GM12878 (cell line): ENCODE measurements at regions not wholly inside any gene's neighbourhood (a gene's known extent, or its start where the extent isn't known, plus 50 kb on each side); places are given as distances from the start of the nearest gene placed in this dataset.
A peak's percentile ranks its signal among the peaks of the same experiment; 100 is the strongest.

Experiments used
- ATAC-seq: fragments of 200-7000 bp; cut with Tn5 transposase; 3 replicates; pipeline ENCODE4 v1.9.1; 2020; ENCODE audit warnings: mild to moderate bottlenecking, moderate library complexity
- BruUV-seq: library from RNA; stranded (reverse); fragments of 400-500 nt; replicated peaks from 2 replicates; lab custom pipeline; 2021; lab: Mats Ljungman, UMichigan
- CTCF ChIA-PET: fragments of 300-600 bp; sonication (Branson Sonifier 250); formaldehyde crosslinking; extraction: SDS; loops from one replicate; lab custom pipeline; 2021; ENCODE audit warnings: inconsistent platforms; lab: Yijun Ruan, JAX
- POLR2A ChIA-PET: fragments of 350-600 bp; formaldehyde crosslinking; extraction: SDS; loops from one replicate; lab custom pipeline; 2021; ENCODE audit warnings: inconsistent platforms; lab: Charles Lee
- RAD21 ChIA-PET: fragments of 300-600 bp; sonication (Branson Sonifier 250); formaldehyde crosslinking; loops from one replicate; lab custom pipeline; 2023; ENCODE audit warnings: antibody characterized with exemption; ENCODE audit not compliant: unreplicated experiment; lab: Charles Lee
- SMC1A ChIA-PET: fragments of 300-600 bp; sonication (Branson Sonifier 250); formaldehyde crosslinking; loops from one replicate; lab custom pipeline; 2023; ENCODE audit not compliant: unreplicated experiment, uncharacterized antibody; lab: Charles Lee
- DNase-seq: peaks from one replicate; pipeline ENCODE4 v3.0.0-alpha.2; 2011; ENCODE audit warnings: low read depth, low spot score
- FAIRE-seq: peaks from 3 replicates; lab custom pipeline; 2011; peaks lifted over from hg19 to GRCh38; lab: Jason Lieb, UNC
- H2AFZ ChIP-seq: 2 replicates; pipeline ENCODE4 v1.6.0; 2011; ENCODE audit warnings: low read depth, low read length, control low read depth; ENCODE audit not compliant: control insufficient read depth
- H3K27ac ChIP-seq: 2 replicates; pipeline ENCODE4 v1.5.1; 2011; ENCODE audit warnings: control low read depth; ENCODE audit not compliant: control insufficient read depth, insufficient read depth
- H3K27me3 ChIP-seq, 2 experiments: replicated peaks in 1 of 2; 2 replicates each; pipeline versions ENCODE4 v1.6.0 to v1.6.1; 2011; ENCODE audit warnings: low read length in 1 of 2; ENCODE audit not compliant: control insufficient read depth in 2 of 2, insufficient read depth in 2 of 2
- H3K36me3 ChIP-seq, 2 experiments: 2 replicates each; pipeline ENCODE4 v1.5.1; 2011; ENCODE audit warnings: low read length in 1 of 2; ENCODE audit not compliant: control insufficient read depth in 2 of 2, insufficient read depth in 2 of 2
- H3K4me1 ChIP-seq: 2 replicates; pipeline ENCODE4 v1.6.1; 2011; ENCODE audit warnings: mild to moderate bottlenecking, low read length, moderate library complexity, mixed read lengths; ENCODE audit not compliant: control insufficient read depth, insufficient read depth
- H3K4me2 ChIP-seq: 2 replicates; pipeline ENCODE4 v1.6.0; 2011; ENCODE audit warnings: control low read depth; ENCODE audit not compliant: control insufficient read depth, insufficient read depth
- H3K4me3 ChIP-seq: fragments of 200-600 bp; sonication (generic); 2 replicates; pipeline ENCODE4 v1.5.1; 2016
- H3K79me2 ChIP-seq: 2 replicates; pipeline ENCODE4 v1.6.0; 2011; ENCODE audit warnings: low read length; ENCODE audit not compliant: control insufficient read depth, insufficient read depth
- H3K9ac ChIP-seq: 2 replicates; pipeline ENCODE4 v1.8.0; 2011; ENCODE audit warnings: low read length, control low read depth, mixed read lengths; ENCODE audit not compliant: control insufficient read depth, insufficient read depth
- H3K9me3 ChIP-seq: replicated peaks from 3 replicates; pipeline ENCODE4 v1.5.1; 2011; ENCODE audit warnings: mild to moderate bottlenecking, low read length; ENCODE audit not compliant: control insufficient read depth, insufficient read depth
- H4K20me1 ChIP-seq: 2 replicates; pipeline ENCODE4 v1.6.0; 2011; ENCODE audit not compliant: control insufficient read depth, insufficient read depth
- GABPA ChIP-seq: IDR thresholded peaks from 2 replicates; pipeline ENCODE4 v1.6.1; 2014; ENCODE audit warnings: antibody characterized with exemption, low read depth, mild to moderate bottlenecking, inconsistent platforms
- RAD21 ChIP-seq: IDR thresholded peaks from 2 replicates; pipeline ENCODE4 v1.6.1; 2011; ENCODE audit warnings: mild to moderate bottlenecking, low read depth, low read length, moderate library complexity; ENCODE audit not compliant: insufficient read depth
- SREBF2 ChIP-seq: IDR thresholded peaks from 2 replicates; pipeline ENCODE4 v1.6.1; 2012; ENCODE audit warnings: mild to moderate bottlenecking, low read length
- WGBS: methylation state at CpG from one replicate; pipeline ENCODE4 v1.1.6; 2016; ENCODE audit warnings: low lambda C conversion rate; ENCODE audit not compliant: insufficient replicate concordance, insufficient coverage; ENCODE audit errors: missing lambda C conversion rate; 5-methylcytosine and 5-hydroxymethylcytosine counted together
- in situ Hi-C: fragments of 300-500 bp; cut with MboI; formaldehyde crosslinking; loops from 9 replicates; pipeline ENCODE4 v1.14.3; 2018; ENCODE audit warnings: mixed read lengths
- intact Hi-C: fragments of 100-400 bp; cut with micrococcal nuclease; formaldehyde crosslinking; loops from one replicate; pipeline ENCODE4 v1.14.2; 2022; ENCODE audit not compliant: unreplicated experiment
- TF ChIP-seq, protein P1 (sequence below), 3 experiments: IDR thresholded peaks in 2 of 3; conservative IDR thresholded peaks in 1 of 3; 2 replicates each; pipeline ENCODE4 v1.5.1; 2011; ENCODE audit warnings: low read depth in 3 of 3, low read length in 3 of 3, mild to moderate bottlenecking in 3 of 3, control low read depth in 2 of 3, moderate library complexity in 2 of 3, inconsistent platforms in 1 of 3, mixed read lengths in 1 of 3; ENCODE audit not compliant: control insufficient read depth in 2 of 3, insufficient read depth in 1 of 3; ENCODE audit errors: extremely low read depth in 1 of 3

GRCh38 chr10:85317827-85318226, 989.4 kb downstream of the CCSER2 start:
- BruUV-seq = no TSS peak
- intact Hi-C loops = no loop called here
- DNase-seq (no peak), ATAC-seq (peak; percentile 77), FAIRE-seq (no peak)
- ChIA-PET SMC1A (no interaction called here), POLR2A (no interaction called here), RAD21 (no interaction called here), CTCF (no interaction called here)
- no peak overlapping the region for H3K27ac ChIP-seq
- H3K27me3 ChIP-seq = no peaks in the 10 kb centered on the region
- H3K9me3 ChIP-seq = no peaks in the 10 kb centered on the region
- H3K9ac ChIP-seq = no peak overlapping the region
- no peak overlapping the region for H2AFZ ChIP-seq
- no peaks in the 10 kb centered on the region for H3K4me1 ChIP-seq
- H3K4me3 ChIP-seq = no peak overlapping the region
- in situ Hi-C loops = no loop called here
- TF ChIP-seq, protein P1, sequence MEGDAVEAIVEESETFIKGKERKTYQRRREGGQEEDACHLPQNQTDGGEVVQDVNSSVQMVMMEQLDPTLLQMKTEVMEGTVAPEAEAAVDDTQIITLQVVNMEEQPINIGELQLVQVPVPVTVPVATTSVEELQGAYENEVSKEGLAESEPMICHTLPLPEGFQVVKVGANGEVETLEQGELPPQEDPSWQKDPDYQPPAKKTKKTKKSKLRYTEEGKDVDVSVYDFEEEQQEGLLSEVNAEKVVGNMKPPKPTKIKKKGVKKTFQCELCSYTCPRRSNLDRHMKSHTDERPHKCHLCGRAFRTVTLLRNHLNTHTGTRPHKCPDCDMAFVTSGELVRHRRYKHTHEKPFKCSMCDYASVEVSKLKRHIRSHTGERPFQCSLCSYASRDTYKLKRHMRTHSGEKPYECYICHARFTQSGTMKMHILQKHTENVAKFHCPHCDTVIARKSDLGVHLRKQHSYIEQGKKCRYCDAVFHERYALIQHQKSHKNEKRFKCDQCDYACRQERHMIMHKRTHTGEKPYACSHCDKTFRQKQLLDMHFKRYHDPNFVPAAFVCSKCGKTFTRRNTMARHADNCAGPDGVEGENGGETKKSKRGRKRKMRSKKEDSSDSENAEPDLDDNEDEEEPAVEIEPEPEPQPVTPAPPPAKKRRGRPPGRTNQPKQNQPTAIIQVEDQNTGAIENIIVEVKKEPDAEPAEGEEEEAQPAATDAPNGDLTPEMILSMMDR (IDR thresholded peaks at IDR 0.05 in 2 of 3, conservative IDR thresholded peaks at IDR 0.05 in 1 of 3; ENCODE audit: control insufficient read depth in 2 of 3, extremely low read depth in 1 of 3, insufficient read depth in 1 of 3, low read depth in 3 of 3, low read length in 3 of 3) = peak in 1 of 3 experiments; percentile 41; a peak in 2 of 6 replicates
- no peak for TF ChIP-seq SREBF2
- no peak for TF ChIP-seq GABPA
- TF ChIP-seq RAD21 = peak; percentile 31
- no peaks in the 10 kb centered on the region for H4K20me1 ChIP-seq
- no peaks in the 10 kb centered on the region for H3K36me3 ChIP-seq
- H3K79me2 ChIP-seq = no peaks in the 10 kb centered on the region
- H3K4me2 ChIP-seq = no peak overlapping the region
- 15% methylated on average over 2 of the region's 2 CpGs for WGBS
